Activated naive CD8-positive, alpha-beta T cell (primary cell): ENCODE measurements at regions not wholly inside any gene's neighbourhood (a gene's known extent, or its start where the extent isn't known, plus 50 kb on each side); places are given as distances from the start of the nearest gene placed in this dataset.
"Not testable (repeated sequence)": the region's sequence is repeated elsewhere in the genome, so short reads cannot be mapped to it uniquely, and the experiment has no call there.

Experiments used
- H3K27ac Mint-ChIP-seq: one replicate; pipeline ENCODE4 v1.8.0; 2021; ENCODE audit warnings: mixed read lengths
- H3K27me3 Mint-ChIP-seq: one replicate; pipeline ENCODE4 v1.8.0; 2021; ENCODE audit warnings: mixed read lengths
- H3K36me3 Mint-ChIP-seq: one replicate; pipeline ENCODE4 v1.8.0; 2021; ENCODE audit warnings: mixed read lengths
- H3K4me1 Mint-ChIP-seq: one replicate; pipeline ENCODE4 v1.8.0; 2021; ENCODE audit warnings: low read depth, mixed read lengths
- H3K4me3 Mint-ChIP-seq: one replicate; pipeline ENCODE4 v1.8.0; 2021; ENCODE audit warnings: mild to moderate bottlenecking, mixed read lengths
- H3K9me3 Mint-ChIP-seq: one replicate; pipeline ENCODE4 v1.8.0; 2021; ENCODE audit warnings: low read depth, mixed read lengths

DNA sequence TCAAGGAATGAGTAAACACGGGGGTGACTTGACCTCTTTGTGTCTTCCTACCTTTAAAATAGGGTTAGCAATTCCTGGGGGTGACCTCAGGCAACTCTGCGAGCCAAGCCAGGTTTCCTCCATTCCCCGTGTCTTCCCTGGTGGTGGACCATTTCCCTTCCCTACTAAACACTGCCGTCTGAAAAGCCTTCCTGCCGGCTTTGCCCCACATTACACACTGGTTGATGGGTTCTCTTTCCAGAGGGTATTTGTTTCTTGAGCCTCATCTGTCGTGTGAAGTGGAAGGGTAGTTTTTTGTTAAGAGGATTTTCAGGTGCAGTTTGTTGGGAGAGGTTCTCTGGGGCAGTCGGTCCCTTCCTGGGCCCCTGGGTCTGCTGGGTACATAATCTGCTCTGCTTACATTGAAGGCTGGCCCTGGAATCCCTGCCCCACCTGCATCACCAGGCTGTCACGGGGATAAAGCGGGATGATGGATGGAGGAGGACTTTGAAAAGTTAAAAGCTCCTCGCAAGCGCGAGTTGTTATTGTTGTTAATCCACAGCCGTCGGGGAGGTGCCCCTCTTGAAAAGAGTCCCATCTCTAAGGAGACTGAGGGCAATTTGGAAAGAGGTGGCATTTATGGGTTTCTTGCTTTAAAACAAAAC, 175.4 kb upstream of the SPRED2 start:
- Mint-ChIP-seq H3K4me1 (peaks cover 1% of the 10 kb centered on the region), H3K4me3 (no peak overlapping the region), H3K27ac (no peak overlapping the region), H3K36me3 (no peaks in the 10 kb centered on the region), H3K9me3 (no peaks in the 10 kb centered on the region), H3K27me3 (no peaks in the 10 kb centered on the region)

DNA sequence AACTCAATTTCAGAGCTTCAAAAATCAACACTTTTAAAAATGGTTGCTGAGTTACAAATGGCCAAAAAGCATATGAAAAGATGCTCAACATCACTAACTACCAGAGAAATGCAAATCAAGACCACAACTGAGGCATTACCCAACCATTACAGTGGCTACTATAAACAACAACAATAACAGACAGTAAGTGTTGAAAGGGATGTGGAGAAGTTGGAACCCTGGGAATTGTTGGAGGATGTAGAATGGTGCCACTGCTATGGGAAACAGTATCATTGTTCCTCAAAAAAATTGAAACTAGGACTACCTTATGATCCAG, 173.3 kb upstream of the SPRED2 start:
- Mint-ChIP-seq H3K27ac (no peak overlapping the region), H3K4me3 (no peak overlapping the region), H3K27me3 (no peaks in the 10 kb centered on the region), H3K36me3 (no peaks in the 10 kb centered on the region), H3K9me3 (no peaks in the 10 kb centered on the region), H3K4me1 (peaks cover 1% of the 10 kb centered on the region)

DNA sequence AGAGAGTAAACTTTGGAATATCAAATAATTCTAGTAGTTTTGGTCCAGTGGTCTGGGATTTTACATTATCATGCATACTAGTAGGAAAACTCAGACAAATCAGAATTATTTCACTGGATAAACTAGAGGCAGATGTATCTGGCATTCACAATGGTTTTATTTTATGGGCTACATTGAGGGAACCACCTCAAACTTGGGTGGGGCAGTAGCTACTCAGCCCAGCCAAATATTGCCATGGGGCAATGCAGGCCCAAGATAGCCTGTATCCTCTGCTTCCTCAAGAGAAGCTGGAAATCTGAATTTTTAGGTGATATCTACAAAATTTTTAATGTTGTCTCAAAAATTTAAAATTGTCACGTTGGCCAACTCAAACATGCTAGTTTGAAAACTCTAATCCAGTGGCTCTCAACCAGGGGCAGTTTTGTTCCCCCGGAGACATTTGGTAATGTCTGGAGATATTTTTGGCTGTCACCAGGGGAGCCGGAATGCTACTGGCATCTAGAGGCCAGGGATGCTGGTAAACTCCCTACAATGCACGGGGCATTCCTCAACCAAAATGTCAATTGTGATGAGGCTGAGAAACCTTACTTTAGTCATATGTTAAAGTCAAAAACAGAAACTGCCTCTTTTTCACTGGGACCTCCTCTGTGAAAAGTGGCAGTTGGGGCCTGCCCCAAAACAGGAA, 172.8 kb upstream of the SPRED2 start:
- H3K36me3 Mint-ChIP-seq = no peaks in the 10 kb centered on the region
- H3K9me3 Mint-ChIP-seq = no peaks in the 10 kb centered on the region
- H3K4me1 Mint-ChIP-seq = peaks cover 1% of the 10 kb centered on the region
- no peaks in the 10 kb centered on the region for H3K27me3 Mint-ChIP-seq
- no peak overlapping the region for H3K27ac Mint-ChIP-seq
- H3K4me3 Mint-ChIP-seq = no peak overlapping the region

GRCh38 chr2:65604246-65604645, 171.8 kb upstream of the SPRED2 start:
- H3K27ac Mint-ChIP-seq = no peak overlapping the region

GRCh38 chr2:65602603-65603235, 170.3 kb upstream of the SPRED2 start:
- Mint-ChIP-seq H3K27ac (no peak overlapping the region), H3K4me1 (peaks cover 1% of the 10 kb centered on the region), H3K9me3 (no peaks in the 10 kb centered on the region), H3K27me3 (peaks cover 2% of the 10 kb centered on the region), H3K4me3 (no peak overlapping the region), H3K36me3 (no peaks in the 10 kb centered on the region)

More at GRCh38 chr2:65604246-65604645, 171.8 kb upstream of the SPRED2 start:
- no peak overlapping the region for H3K4me3 Mint-ChIP-seq
- no peaks in the 10 kb centered on the region for H3K9me3 Mint-ChIP-seq
- H3K36me3 Mint-ChIP-seq = no peaks in the 10 kb centered on the region
- H3K27me3 Mint-ChIP-seq = peaks cover 2% of the 10 kb centered on the region
- H3K4me1 Mint-ChIP-seq = peaks cover 1% of the 10 kb centered on the region

GRCh38 chr2:65600871-65601270, 168.5 kb upstream of the SPRED2 start:
- H3K27me3 Mint-ChIP-seq, H3K27ac Mint-ChIP-seq, H3K9me3 Mint-ChIP-seq, H3K36me3 Mint-ChIP-seq, H3K4me1 Mint-ChIP-seq, H3K4me3 Mint-ChIP-seq: not testable (repeated sequence)

DNA sequence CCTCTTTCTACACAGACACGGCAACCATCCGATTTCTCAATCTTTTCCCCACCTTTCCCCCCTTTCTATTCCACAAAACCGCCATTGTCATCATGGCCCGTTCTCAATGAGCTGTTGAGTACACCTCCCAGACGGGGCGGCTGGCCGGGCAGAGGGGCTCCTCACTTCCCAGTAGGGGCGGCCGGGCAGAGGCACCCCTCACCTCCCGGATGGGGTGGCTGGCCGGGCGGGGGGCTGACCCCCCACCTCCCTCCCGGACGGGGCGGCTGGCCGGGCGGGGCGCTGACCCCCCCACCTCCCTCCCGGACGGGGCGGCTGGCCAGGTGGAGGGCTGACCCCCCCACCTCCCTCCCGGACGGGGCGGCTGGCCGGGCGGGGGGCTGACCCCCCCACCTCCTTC, 168.0 kb upstream of the SPRED2 start:
- H3K27ac Mint-ChIP-seq, H3K4me3 Mint-ChIP-seq, H3K36me3 Mint-ChIP-seq, H3K4me1 Mint-ChIP-seq, H3K9me3 Mint-ChIP-seq: not testable (repeated sequence)
- H3K27me3 Mint-ChIP-seq = peaks cover 11% of the 10 kb centered on the region

DNA sequence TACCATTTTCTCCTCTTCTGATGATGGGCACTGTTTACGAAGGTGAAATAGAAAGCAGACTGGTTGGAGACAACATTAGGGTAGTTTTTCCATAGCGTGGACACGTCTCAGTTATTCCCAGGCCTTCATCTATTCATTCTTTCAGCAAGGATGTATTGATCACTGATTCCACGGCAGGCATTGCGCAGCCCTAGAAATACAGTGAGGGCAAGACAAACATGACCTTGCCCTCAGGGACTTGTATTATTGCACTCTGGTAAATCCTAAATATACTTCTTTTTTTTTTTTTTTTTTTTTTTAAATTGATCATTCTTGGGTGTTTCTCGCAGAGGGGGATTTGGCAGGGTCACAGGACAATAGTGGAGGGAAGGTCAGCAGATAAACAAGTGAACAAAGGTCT, 167.3 kb upstream of the SPRED2 start:
- Mint-ChIP-seq H3K4me3 (no peak overlapping the region), H3K4me1 (no peaks in the 10 kb centered on the region), H3K27me3 (peaks cover 11% of the 10 kb centered on the region)

GRCh38 chr2:65598996-65599395, 166.6 kb upstream of the SPRED2 start:
- Mint-ChIP-seq H3K4me3 (no peak overlapping the region), H3K27me3 (peaks cover 11% of the 10 kb centered on the region), H3K9me3 (no peaks in the 10 kb centered on the region), H3K4me1 (no peaks in the 10 kb centered on the region), H3K36me3 (peaks cover 6% of the 10 kb centered on the region), H3K27ac (no peak overlapping the region)

More for the DNA sequence above, 167.3 kb upstream of the SPRED2 start:
- H3K36me3 Mint-ChIP-seq = peaks cover 6% of the 10 kb centered on the region
- no peak overlapping the region for H3K27ac Mint-ChIP-seq
- H3K9me3 Mint-ChIP-seq = no peaks in the 10 kb centered on the region

DNA sequence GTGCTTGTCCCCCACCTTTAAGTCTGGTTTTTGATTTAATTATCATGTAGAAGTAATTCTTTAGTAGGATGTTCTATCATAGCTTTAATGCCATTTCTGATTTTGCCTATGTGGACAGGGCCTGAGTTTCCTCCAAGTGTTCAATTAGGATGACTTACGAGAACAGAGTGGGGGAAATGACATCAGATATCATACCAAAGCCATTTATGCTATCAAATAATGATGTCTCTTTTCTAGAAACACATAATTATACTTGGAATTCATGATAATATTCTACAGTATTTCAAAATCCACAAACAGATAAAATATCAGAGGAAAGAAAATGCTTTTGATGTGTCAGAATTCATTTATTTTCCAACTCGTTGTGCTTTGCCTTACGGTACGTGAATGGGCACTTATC, 165.9 kb upstream of the SPRED2 start:
- no peak overlapping the region for H3K27ac Mint-ChIP-seq
- H3K4me1 Mint-ChIP-seq = no peaks in the 10 kb centered on the region
- peaks cover 11% of the 10 kb centered on the region for H3K27me3 Mint-ChIP-seq
- H3K36me3 Mint-ChIP-seq = peaks cover 6% of the 10 kb centered on the region
- H3K9me3 Mint-ChIP-seq = no peaks in the 10 kb centered on the region
- no peak overlapping the region for H3K4me3 Mint-ChIP-seq

- H3K36me3 Mint-ChIP-seq = peaks cover 6% of the 10 kb centered on the region
- H3K27ac Mint-ChIP-seq = no peak overlapping the region
- H3K27me3 Mint-ChIP-seq = peaks cover 11% of the 10 kb centered on the region
- H3K4me1 Mint-ChIP-seq = no peaks in the 10 kb centered on the region
- H3K4me3 Mint-ChIP-seq = no peak overlapping the region
- no peaks in the 10 kb centered on the region for H3K9me3 Mint-ChIP-seq
Observed at GRCh38 chr2:65595630-65596029, 163.2 kb upstream of the SPRED2 start.

GRCh38 chr2:65594150-65594549, 161.8 kb upstream of the SPRED2 start:
- Mint-ChIP-seq H3K4me3 (no peak overlapping the region), H3K36me3 (peaks cover 6% of the 10 kb centered on the region), H3K27ac (no peak overlapping the region), H3K9me3 (no peaks in the 10 kb centered on the region), H3K4me1 (no peaks in the 10 kb centered on the region), H3K27me3 (peaks cover 14% of the 10 kb centered on the region)

GRCh38 chr2:65589667-65590066, 157.3 kb upstream of the SPRED2 start:
- Mint-ChIP-seq H3K36me3 (peaks cover 2% of the 10 kb centered on the region), H3K9me3 (no peaks in the 10 kb centered on the region), H3K4me1 (no peaks in the 10 kb centered on the region), H3K4me3 (no peak overlapping the region), H3K27me3 (peaks cover 7% of the 10 kb centered on the region), H3K27ac (no peak overlapping the region)

DNA sequence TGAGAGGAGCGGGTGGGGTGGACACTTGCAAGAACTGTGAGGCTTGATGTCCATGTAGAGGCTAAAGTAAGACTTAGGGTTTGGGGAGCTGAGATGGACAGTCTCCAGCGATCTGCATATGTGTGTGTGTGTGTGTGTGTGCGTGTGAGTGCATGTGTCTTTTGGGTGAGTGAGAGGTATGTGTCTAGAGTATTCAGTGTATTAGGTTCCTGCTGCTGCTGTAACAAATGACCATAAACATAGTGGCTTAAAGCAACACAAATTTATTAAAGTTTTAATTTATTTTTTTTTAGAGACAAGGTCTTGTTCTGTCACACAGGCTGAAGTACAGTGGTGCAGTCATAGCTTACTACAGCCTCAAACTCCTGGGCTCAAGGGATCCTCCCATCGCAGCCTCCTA, 155.4 kb upstream of the SPRED2 start:
- H3K4me1 Mint-ChIP-seq = no peaks in the 10 kb centered on the region
- H3K27ac Mint-ChIP-seq = no peak overlapping the region
- H3K27me3 Mint-ChIP-seq = peaks cover 9% of the 10 kb centered on the region
- peaks cover 2% of the 10 kb centered on the region for H3K36me3 Mint-ChIP-seq
- no peaks in the 10 kb centered on the region for H3K9me3 Mint-ChIP-seq
- H3K4me3 Mint-ChIP-seq = no peak overlapping the region

- Mint-ChIP-seq H3K9me3 (no peaks in the 10 kb centered on the region), H3K27ac (no peak overlapping the region), H3K4me3 (no peak overlapping the region), H3K4me1 (no peaks in the 10 kb centered on the region), H3K27me3 (peaks cover 10% of the 10 kb centered on the region), H3K36me3 (peaks cover 2% of the 10 kb centered on the region)
Observed at GRCh38 chr2:65586516-65586915, 154.1 kb upstream of the SPRED2 start.

DNA sequence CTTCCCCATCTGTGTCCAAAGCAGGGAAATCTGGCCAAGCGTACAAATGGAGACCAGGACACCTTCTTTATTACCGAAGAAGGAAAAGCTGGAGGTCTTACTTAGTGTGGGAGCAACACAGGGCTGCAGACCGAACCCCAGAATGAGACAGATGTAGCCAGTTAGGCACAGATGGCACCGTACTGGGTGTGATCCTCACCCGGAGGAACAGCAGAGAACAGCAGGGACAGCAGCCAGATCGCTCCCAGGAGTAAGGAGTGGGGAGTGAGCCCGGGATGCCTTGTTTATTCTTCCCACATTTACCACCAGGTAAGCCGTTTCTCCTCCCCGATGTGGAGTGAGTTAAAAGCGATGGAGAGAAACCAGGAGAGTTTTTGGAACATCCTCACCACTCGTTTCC, 150.7 kb upstream of the SPRED2 start:
- Mint-ChIP-seq H3K4me3 (no peak overlapping the region), H3K9me3 (no peaks in the 10 kb centered on the region), H3K36me3 (no peaks in the 10 kb centered on the region), H3K27me3 (peaks cover 8% of the 10 kb centered on the region), H3K27ac (no peak overlapping the region), H3K4me1 (no peaks in the 10 kb centered on the region)
